ENCODE measurements at regions not wholly inside any gene's neighbourhood (a gene's known extent, or its start where the extent isn't known, plus 50 kb on each side); places are given as distances from the start of the nearest gene placed in this dataset.

GRCh38 chr10:2051108-2051507, 313.8 kb upstream of the ADARB2 start:
- TF ChIP-seq CTCF (IDR thresholded peaks at IDR 0.05; ENCODE audit: low read depth, low read length): no peak

GRCh38 chr10:2049560-2049959, 312.2 kb upstream of the ADARB2 start:
- no peak for DNase-seq (ENCODE audit: extremely low read depth, low read depth)
- TF ChIP-seq CTCF (IDR thresholded peaks at IDR 0.05; ENCODE audit: low read depth, low read length): no peak

More at GRCh38 chr10:2051108-2051507, 313.8 kb upstream of the ADARB2 start:
- DNase-seq (ENCODE audit: extremely low read depth, low read depth): no peak

GRCh38 chr10:2048337-2048973, 311.1 kb upstream of the ADARB2 start:
- DNase-seq (ENCODE audit: extremely low read depth, low read depth): no peak
- no peak for TF ChIP-seq CTCF (IDR thresholded peaks at IDR 0.05; ENCODE audit: low read depth, low read length)

- no peak for DNase-seq (ENCODE audit: extremely low read depth, low read depth)
- TF ChIP-seq CTCF (IDR thresholded peaks at IDR 0.05; ENCODE audit: low read depth, low read length): no peak
Observed at GRCh38 chr10:2047679-2048078, 310.4 kb upstream of the ADARB2 start.

GRCh38 chr10:2043379-2043778, 306.1 kb upstream of the ADARB2 start:
- TF ChIP-seq CTCF (IDR thresholded peaks at IDR 0.05; ENCODE audit: low read depth, low read length): no peak
- no peak for DNase-seq (ENCODE audit: extremely low read depth, low read depth)

GRCh38 chr10:2038036-2038435, 300.7 kb upstream of the ADARB2 start:
- TF ChIP-seq CTCF (IDR thresholded peaks at IDR 0.05; ENCODE audit: low read depth, low read length): no peak
- DNase-seq (ENCODE audit: extremely low read depth, low read depth): no peak

- no peak for TF ChIP-seq CTCF (IDR thresholded peaks at IDR 0.05; ENCODE audit: low read depth, low read length)
- DNase-seq (ENCODE audit: extremely low read depth, low read depth): no peak
Observed at GRCh38 chr10:2037246-2037645, 299.9 kb upstream of the ADARB2 start.
